Ishikawa (cell line): ENCODE measurements at regions not wholly inside any gene's neighbourhood (a gene's known extent, or its start where the extent isn't known, plus 50 kb on each side); places are given as distances from the start of the nearest gene placed in this dataset.

Source experiments
- CEBPB ChIP-seq: IDR thresholded peaks from 2 replicates; pipeline ENCODE4 v1.6.1; 2012
- CREB1 ChIP-seq: IDR thresholded peaks from 2 replicates; pipeline ENCODE4 v1.6.1; 2012; ENCODE audit warnings: low read depth
- EGR1 ChIP-seq: IDR thresholded peaks from 2 replicates; pipeline ENCODE4 v1.6.1; 2012
- EP300 ChIP-seq: IDR thresholded peaks from 2 replicates; pipeline ENCODE4 v1.6.1; 2012; ENCODE audit warnings: borderline replicate concordance
- FOXM1 ChIP-seq: IDR thresholded peaks from 2 replicates; pipeline ENCODE4 v1.6.1; 2012; ENCODE audit warnings: low read depth, borderline replicate concordance
- NFIC ChIP-seq: IDR thresholded peaks from 2 replicates; pipeline ENCODE4 v1.6.1; 2012
- RAD21 ChIP-seq: IDR thresholded peaks from 2 replicates; pipeline ENCODE4 v1.6.1; 2012; ENCODE audit warnings: low read depth
- TAF1 ChIP-seq: IDR thresholded peaks from 2 replicates; pipeline ENCODE4 v1.6.1; 2012; ENCODE audit warnings: low read depth, mild to moderate bottlenecking
- TCF12 ChIP-seq: IDR thresholded peaks from 2 replicates; pipeline ENCODE4 v1.6.1; 2012; ENCODE audit warnings: low read depth
- TEAD4 ChIP-seq: IDR thresholded peaks from 2 replicates; pipeline ENCODE4 v1.6.1; 2012
- YY1 ChIP-seq: IDR thresholded peaks from 2 replicates; pipeline ENCODE4 v1.6.1; 2012; ENCODE audit warnings: low read depth
- ZBTB7A ChIP-seq: IDR thresholded peaks from 2 replicates; pipeline ENCODE4 v1.6.1; 2012; ENCODE audit warnings: low read depth
- TF ChIP-seq, protein P1 (sequence below): IDR thresholded peaks from 2 replicates; pipeline ENCODE4 v1.6.1; 2012
- TF ChIP-seq, protein P2 (sequence below): IDR thresholded peaks from 2 replicates; pipeline ENCODE4 v1.6.1; 2012; ENCODE audit warnings: low read depth, mild to moderate bottlenecking
- TF ChIP-seq, protein P3 (sequence below): IDR thresholded peaks from 2 replicates; pipeline ENCODE4 v1.6.1; 2012

DNA sequence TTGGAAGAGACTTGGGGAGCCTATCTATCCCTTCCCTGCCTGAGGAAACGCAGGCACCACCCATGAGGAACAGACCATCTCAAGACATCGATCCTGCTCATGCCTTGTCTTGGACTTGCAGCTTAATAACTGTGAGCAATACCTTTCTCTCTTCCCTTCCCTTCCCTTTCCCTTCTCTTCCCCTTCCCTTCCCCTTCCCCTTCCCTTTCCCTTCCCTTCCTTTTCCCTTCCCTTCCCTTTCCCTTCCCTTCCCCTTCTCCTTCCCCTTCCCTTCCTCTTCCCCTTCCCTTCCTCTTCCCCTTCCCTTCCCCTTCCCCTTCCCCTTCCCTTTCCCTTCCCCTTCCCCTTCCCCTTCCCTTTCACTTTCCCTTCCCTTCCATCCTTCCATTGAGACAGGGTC, 650.7 kb upstream of the SOX11 start:
- TF ChIP-seq, protein P1, sequence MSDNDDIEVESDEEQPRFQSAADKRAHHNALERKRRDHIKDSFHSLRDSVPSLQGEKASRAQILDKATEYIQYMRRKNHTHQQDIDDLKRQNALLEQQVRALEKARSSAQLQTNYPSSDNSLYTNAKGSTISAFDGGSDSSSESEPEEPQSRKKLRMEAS = no peak
- TF ChIP-seq, protein P2, sequence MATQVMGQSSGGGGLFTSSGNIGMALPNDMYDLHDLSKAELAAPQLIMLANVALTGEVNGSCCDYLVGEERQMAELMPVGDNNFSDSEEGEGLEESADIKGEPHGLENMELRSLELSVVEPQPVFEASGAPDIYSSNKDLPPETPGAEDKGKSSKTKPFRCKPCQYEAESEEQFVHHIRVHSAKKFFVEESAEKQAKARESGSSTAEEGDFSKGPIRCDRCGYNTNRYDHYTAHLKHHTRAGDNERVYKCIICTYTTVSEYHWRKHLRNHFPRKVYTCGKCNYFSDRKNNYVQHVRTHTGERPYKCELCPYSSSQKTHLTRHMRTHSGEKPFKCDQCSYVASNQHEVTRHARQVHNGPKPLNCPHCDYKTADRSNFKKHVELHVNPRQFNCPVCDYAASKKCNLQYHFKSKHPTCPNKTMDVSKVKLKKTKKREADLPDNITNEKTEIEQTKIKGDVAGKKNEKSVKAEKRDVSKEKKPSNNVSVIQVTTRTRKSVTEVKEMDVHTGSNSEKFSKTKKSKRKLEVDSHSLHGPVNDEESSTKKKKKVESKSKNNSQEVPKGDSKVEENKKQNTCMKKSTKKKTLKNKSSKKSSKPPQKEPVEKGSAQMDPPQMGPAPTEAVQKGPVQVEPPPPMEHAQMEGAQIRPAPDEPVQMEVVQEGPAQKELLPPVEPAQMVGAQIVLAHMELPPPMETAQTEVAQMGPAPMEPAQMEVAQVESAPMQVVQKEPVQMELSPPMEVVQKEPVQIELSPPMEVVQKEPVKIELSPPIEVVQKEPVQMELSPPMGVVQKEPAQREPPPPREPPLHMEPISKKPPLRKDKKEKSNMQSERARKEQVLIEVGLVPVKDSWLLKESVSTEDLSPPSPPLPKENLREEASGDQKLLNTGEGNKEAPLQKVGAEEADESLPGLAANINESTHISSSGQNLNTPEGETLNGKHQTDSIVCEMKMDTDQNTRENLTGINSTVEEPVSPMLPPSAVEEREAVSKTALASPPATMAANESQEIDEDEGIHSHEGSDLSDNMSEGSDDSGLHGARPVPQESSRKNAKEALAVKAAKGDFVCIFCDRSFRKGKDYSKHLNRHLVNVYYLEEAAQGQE = no peak
- TF ChIP-seq EGR1 (no peak), CEBPB (no peak), EP300 (no peak), YY1 (no peak), FOXM1 (no peak)

DNA sequence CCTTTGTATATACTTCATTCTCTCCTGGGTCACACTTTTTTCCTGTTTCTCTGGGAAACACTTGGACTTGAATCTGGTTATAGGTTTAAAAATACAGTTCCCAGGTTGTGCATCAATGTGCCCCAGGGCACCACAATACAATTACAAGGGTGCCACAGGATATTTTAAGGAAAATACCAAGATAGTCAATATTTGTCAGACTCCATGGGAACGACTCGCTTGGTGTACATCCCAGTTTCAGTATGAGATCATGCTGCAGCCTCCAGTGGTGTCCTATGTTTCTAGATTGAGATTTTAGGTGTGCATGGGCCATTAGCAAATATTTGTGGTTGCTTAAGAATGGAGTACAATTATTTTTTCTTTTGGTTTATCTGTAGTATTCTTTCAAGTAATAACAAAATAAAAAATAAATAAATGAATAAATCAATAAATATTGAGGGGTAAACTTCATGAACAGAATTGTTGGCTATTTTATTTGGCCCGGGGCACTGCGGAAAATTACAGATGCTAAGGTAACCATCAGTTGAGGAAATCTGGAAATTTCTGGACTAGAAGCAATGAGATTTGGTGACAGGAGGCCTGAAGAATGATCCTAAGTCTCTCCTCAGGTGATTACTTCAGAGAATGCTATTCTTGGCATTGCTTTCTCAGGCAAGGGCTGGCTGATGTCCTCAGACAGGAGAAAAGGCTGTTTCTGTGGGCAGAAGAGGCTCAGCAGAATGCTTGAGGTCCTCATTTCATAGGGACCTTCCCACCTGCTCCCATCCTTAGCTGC, 649.3 kb upstream of the SOX11 start:
- TF ChIP-seq RAD21 = no peak
- TF ChIP-seq, protein P1 = no peak
- no peak for TF ChIP-seq CEBPB
- no peak for TF ChIP-seq TCF12
- TF ChIP-seq NFIC = no peak
- no peak for TF ChIP-seq CREB1
- no peak for TF ChIP-seq YY1
- TF ChIP-seq EGR1 = no peak

- TF ChIP-seq YY1 (no peak), CEBPB (no peak), CREB1 (no peak), TCF12 (no peak), RAD21 (no peak), NFIC (no peak), TAF1 (no peak), TEAD4 (no peak), FOXM1 (no peak), EP300 (no peak), ZBTB7A (no peak), EGR1 (no peak)
- TF ChIP-seq, protein P2 = no peak
- TF ChIP-seq, protein P3, sequence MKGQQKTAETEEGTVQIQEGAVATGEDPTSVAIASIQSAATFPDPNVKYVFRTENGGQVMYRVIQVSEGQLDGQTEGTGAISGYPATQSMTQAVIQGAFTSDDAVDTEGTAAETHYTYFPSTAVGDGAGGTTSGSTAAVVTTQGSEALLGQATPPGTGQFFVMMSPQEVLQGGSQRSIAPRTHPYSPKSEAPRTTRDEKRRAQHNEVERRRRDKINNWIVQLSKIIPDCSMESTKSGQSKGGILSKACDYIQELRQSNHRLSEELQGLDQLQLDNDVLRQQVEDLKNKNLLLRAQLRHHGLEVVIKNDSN = no peak
- TF ChIP-seq, protein P1 = no peak
Measured at GRCh38 chr2:5051300-5051699, 640.9 kb upstream of the SOX11 start.

GRCh38 chr2:5052905-5053304, 639.3 kb upstream of the SOX11 start:
- TF ChIP-seq, protein P3 = no peak
- TF ChIP-seq CEBPB (no peak), EGR1 (no peak), ZBTB7A (no peak), TEAD4 (no peak), CREB1 (no peak), EP300 (no peak), TAF1 (no peak), NFIC (no peak), FOXM1 (no peak), TCF12 (no peak), RAD21 (no peak), YY1 (no peak)
- TF ChIP-seq, protein P2 = no peak
- TF ChIP-seq, protein P1 = no peak
